ENCODE measurements at regions not wholly inside any gene's neighbourhood (a gene's known extent, or its start where the extent isn't known, plus 50 kb on each side); places are given as distances from the start of the nearest gene placed in this dataset.

DNA sequence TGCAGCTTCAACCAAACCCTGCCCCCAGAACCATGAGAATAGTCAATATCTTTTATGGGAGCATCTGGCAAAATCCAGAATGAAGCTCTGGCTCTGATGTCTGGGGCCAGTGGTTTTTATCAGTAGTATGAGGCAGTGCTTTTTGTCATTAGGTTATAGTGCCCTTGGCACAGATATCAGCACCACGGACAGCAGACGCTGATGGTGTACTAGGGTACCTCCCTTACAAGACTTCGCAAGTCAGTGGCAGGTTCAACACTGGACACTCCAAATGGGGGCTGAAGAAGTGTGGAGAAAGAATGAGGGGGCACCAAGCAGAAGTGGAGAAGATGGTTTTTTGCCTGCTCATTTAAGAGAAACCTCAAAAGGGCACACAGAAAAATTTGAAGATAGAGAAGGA is 68.2 kb upstream of the E2F7 start:
- TF ChIP-seq CTCF (IDR thresholded peaks at IDR 0.05) (no peak), POLR2A (IDR thresholded peaks at IDR 0.05) (no peak)

All from thyroid gland (tissue), 4 donors.